Heart left ventricle (tissue), 16 donors: ENCODE measurements at regions not wholly inside any gene's neighbourhood (a gene's known extent, or its start where the extent isn't known, plus 50 kb on each side); places are given as distances from the start of the nearest gene placed in this dataset.

ENCODE experiments used
- ATAC-seq, 4 donors: fragments of 200-7000 bp; cut with Tn5 transposase; one replicate each; pipeline ENCODE4 v1.9.1; 2020 to 2022; ENCODE audit warnings: moderate library complexity in 4 of 4, mild to moderate bottlenecking in 3 of 4, moderate number of reproducible peaks in 1 of 4
- DNase-seq, 5 donors: peaks; one replicate each; pipeline ENCODE4 v3.0.0-alpha.2; 2020
- H3K27ac ChIP-seq, 12 donors: fragments of 200-600 bp; sonication (generic) in 4 of 12; one replicate each; pipeline versions ENCODE4 v1.5.0 to v1.8.0; 2016 to 2022; ENCODE audit warnings: mild to moderate bottlenecking in 2 of 12
- H3K27me3 ChIP-seq, 9 donors: fragments of 200-600 bp; sonication (generic) in 2 of 9; one replicate each; pipeline versions ENCODE4 v1.5.1 to v1.8.0; 2016 to 2022; ENCODE audit warnings: mild to moderate bottlenecking in 3 of 9
- H3K36me3 ChIP-seq, 9 donors: fragments of 200-600 bp; sonication (generic) in 2 of 9; one replicate each; pipeline versions ENCODE4 v1.5.0 to v1.8.0; 2018 to 2022; ENCODE audit warnings: mild to moderate bottlenecking in 2 of 9
- H3K4me1 ChIP-seq, 12 donors: fragments of 200-600 bp; sonication (generic) in 4 of 12; one replicate each; pipeline versions ENCODE4 v1.5.0 to v1.8.0; 2016 to 2022; ENCODE audit warnings: mild to moderate bottlenecking in 3 of 12
- H3K4me3 ChIP-seq, 12 donors: fragments of 200-600 bp; sonication (generic) in 4 of 12; one replicate each; pipeline versions ENCODE4 v1.5.0 to v1.8.0; 2017 to 2022; ENCODE audit warnings: mild to moderate bottlenecking in 9 of 12, moderate library complexity in 4 of 12
- H3K9me3 ChIP-seq, 12 donors: fragments of 200-600 bp; sonication (generic) in 4 of 12; one replicate each; pipeline versions ENCODE4 v1.5.0 to v1.8.0; 2016 to 2022; ENCODE audit warnings: mild to moderate bottlenecking in 1 of 12
- POLR2A ChIP-seq, 2 donors: fragments of 450-650 bp; IDR thresholded peaks; one replicate each; pipeline ENCODE4 v1.6.1; 2017; ENCODE audit warnings: antibody characterized with exemption in 2 of 2, mild to moderate bottlenecking in 2 of 2, moderate library complexity in 2 of 2
- WGBS, 4 donors: extraction: QIAGEN DNeasy Blood & Tissue Kit in 2 of 4; methylation state at CpG; one replicate each; pipeline versions ENCODE4 v1.1.5 to v1.1.7; 2013 to 2018; 5-methylcytosine and 5-hydroxymethylcytosine counted together
- intact Hi-C, 10 donors: fragments of 100-400 bp; cut with DNase I; formaldehyde crosslinking; loops; one replicate each; pipeline versions ENCODE4 v1.11.1 to v1.14.2; 2022
- TF ChIP-seq, protein P1 (sequence below), 12 donors: fragments of 200-600 bp; sonication (generic) in 4 of 12; IDR thresholded peaks; one replicate each; pipeline versions ENCODE4 v1.5.0 to v1.8.0; 2018 to 2022; ENCODE audit warnings: antibody characterized with exemption in 12 of 12, mild to moderate bottlenecking in 5 of 12
- donor health status: ischemic (EF 13 %, LVEDD 7.1; RV severe dilation, severe dysfunction).
- donor health status: healthy with polysubstance abuse.
- donor health status: DM: no; HTN: yes; CAD: no.
- donor health status: DM: no; HTN: no; CAD: no.
- donor health status: ischemic (EF 25% LVEDD 6.9; RV normal size, moderate dysfunction).
- donor health status: ischemic (EF 25% LVEDD 5.7; RV mildly dilated, moderate dysfunction).
- donor health status: healthy.
- donor health status: DM: yes; HTN: yes; CAD: no.
- donor health status: ischemic (EF 35%, LVEDD 5.7; RV mildly dilated, moderate dysfunction).
- donor health status: nonischemic (EF 11% LVEDD 7.7; RV severe dilation, severe dysfunction).
- donor health status: DM: yes; HTN: yes; CAD: no.
- donor health status: PGD.
- donor health status: ischemic (EF 29% LVEDD 5.4; RV normal size, mild dysfunction).
- donor health status: nonischemic (EF 23%, LVEDD 6.1; RV moderate dilation, normal function).

DNA sequence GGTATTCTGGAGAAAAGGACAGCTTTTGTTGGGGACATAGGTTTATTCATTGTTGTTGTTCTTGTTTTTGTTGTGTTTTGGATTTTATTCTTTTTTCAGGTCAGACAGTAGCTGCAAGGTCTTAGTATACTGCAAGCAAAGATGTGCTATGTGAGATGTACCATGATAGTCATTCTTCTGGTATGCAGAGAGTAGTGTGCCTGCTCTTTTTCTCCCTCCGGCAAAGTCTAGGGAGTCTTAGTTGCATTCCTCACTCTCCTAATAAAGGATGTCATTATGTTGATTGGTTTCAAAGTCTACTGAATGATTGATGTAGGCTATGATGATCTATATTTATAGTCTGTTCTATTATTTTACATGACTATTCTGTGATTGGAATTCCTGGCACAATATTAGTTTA, 119.9 kb upstream of the POF1B start:
- no peaks in the 10 kb centered on the region for H3K27me3 ChIP-seq
- 50 to 82% (median 65%) methylated on average over 1 of the region's 1 CpG for WGBS, 4 donors
- no peaks in the 10 kb centered on the region for H3K4me1 ChIP-seq
- H3K9me3 ChIP-seq, result no peaks in the 10 kb centered on the region
- H3K36me3 ChIP-seq, result no peaks in the 10 kb centered on the region
- DNase-seq (no peak), ATAC-seq (no peak)
- intact Hi-C loops, result no loop called here
- H3K27ac ChIP-seq, result no peak overlapping the region
- TF ChIP-seq, protein P1, sequence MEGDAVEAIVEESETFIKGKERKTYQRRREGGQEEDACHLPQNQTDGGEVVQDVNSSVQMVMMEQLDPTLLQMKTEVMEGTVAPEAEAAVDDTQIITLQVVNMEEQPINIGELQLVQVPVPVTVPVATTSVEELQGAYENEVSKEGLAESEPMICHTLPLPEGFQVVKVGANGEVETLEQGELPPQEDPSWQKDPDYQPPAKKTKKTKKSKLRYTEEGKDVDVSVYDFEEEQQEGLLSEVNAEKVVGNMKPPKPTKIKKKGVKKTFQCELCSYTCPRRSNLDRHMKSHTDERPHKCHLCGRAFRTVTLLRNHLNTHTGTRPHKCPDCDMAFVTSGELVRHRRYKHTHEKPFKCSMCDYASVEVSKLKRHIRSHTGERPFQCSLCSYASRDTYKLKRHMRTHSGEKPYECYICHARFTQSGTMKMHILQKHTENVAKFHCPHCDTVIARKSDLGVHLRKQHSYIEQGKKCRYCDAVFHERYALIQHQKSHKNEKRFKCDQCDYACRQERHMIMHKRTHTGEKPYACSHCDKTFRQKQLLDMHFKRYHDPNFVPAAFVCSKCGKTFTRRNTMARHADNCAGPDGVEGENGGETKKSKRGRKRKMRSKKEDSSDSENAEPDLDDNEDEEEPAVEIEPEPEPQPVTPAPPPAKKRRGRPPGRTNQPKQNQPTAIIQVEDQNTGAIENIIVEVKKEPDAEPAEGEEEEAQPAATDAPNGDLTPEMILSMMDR (IDR thresholded peaks at IDR 0.05), result no peak
- TF ChIP-seq POLR2A (IDR thresholded peaks at IDR 0.05), result no peak
- H3K4me3 ChIP-seq, result no peak overlapping the region

DNA sequence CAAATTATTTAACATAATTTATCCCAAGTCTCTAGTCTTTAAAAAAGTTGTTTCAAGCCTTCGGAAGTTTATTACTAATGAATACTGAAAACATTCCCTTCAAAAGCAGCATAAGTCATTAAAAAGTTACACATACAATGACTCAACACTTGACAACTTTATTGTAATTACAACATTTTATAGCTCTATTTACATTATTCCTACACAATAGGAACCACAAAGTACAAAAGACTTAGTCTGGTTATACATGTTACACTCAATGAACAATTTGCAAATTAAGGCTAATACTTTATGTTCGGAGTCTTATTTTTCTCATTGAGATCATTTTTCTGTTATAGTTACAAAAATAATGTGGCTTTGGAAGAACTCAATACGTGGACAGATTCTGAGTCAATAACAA, 114.4 kb upstream of the POF1B start:
- no peaks in the 10 kb centered on the region for H3K9me3 ChIP-seq
- TF ChIP-seq POLR2A (IDR thresholded peaks at IDR 0.05), result no peak
- TF ChIP-seq, protein P1 (IDR thresholded peaks at IDR 0.05), result no peak
- WGBS, 4 donors, result 61 to 80% (median 75%) methylated on average over 3 of the region's 3 CpGs
- no peaks in the 10 kb centered on the region for H3K4me1 ChIP-seq
- H3K36me3 ChIP-seq, result no peaks in the 10 kb centered on the region
- no peak for DNase-seq
- no peak for ATAC-seq
- no peak overlapping the region for H3K4me3 ChIP-seq
- intact Hi-C loops, result no loop called here
- H3K27ac ChIP-seq, result no peak overlapping the region
- H3K27me3 ChIP-seq, result no peaks in the 10 kb centered on the region

DNA sequence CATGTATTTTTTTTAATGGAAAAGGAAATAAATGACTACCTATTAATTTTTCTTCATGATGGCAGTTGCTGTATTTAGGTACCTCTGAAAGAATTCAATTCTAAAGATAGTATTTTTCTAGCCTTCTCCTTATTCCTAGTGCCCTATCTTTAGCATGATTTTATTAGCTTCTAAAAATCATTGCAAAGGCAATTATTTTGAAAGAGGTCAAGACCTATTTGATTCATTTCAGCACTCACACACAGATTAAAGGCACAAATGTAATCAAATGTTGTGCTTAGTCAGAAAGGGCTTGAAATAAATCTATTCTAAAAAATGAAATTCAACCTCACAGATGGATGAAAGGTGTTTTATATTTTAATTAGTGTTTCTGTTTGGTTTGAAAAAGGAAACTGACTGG, 74.8 kb upstream of the POF1B start:
- ATAC-seq, result no peak
- TF ChIP-seq, protein P1 (IDR thresholded peaks at IDR 0.05), result no peak
- TF ChIP-seq POLR2A (IDR thresholded peaks at IDR 0.05), result no peak

DNA sequence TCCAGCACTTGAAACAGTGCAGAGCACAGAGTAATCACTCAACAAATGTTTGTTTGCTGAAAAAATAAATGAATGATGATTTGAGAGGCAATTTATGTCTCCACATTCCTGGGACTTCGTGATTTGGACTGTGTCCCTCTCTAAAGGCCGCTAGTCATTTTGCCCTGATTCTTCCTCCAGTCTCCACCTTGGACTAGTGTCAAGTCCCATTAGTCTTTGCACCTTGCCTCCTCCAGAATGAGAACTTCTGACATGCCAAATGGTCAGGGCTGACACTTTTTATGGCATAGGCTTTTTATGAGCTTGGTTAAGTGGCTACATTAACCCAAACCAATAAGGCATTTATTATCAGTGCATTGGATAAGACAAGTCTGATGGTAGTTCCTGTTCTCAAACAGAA, 65.1 kb upstream of the POF1B start:
- TF ChIP-seq, protein P1 (IDR thresholded peaks at IDR 0.05), result no peak
- TF ChIP-seq POLR2A (IDR thresholded peaks at IDR 0.05), result no peak
- H3K27ac ChIP-seq, result no peak overlapping the region
- H3K36me3 ChIP-seq, result no peaks in the 10 kb centered on the region
- WGBS, 4 donors, result 43 to 53% (median 47%) methylated on average over 2 of the region's 2 CpGs
- H3K27me3 ChIP-seq, result no peaks in the 10 kb centered on the region
- H3K9me3 ChIP-seq, result peaks cover 0 to 18% (median 0%) of the 10 kb centered on the region in 12 donors
- intact Hi-C loops, result no loop called here
- no peaks in the 10 kb centered on the region for H3K4me1 ChIP-seq
- ATAC-seq, result no peak
- DNase-seq, result no peak
- H3K4me3 ChIP-seq, result no peak overlapping the region

More for the DNA sequence above, 74.8 kb upstream of the POF1B start:
- Histone ChIP-seq H3K27me3 (no peaks in the 10 kb centered on the region), H3K4me1 (no peaks in the 10 kb centered on the region), H3K4me3 (no peak overlapping the region), H3K9me3 (no peaks in the 10 kb centered on the region), H3K27ac (no peak overlapping the region), H3K36me3 (no peaks in the 10 kb centered on the region)
- intact Hi-C loops, result no loop called here
- no peak for DNase-seq
